Vagina (tissue), 2 donors: ENCODE measurements at regions not wholly inside any gene's neighbourhood (a gene's known extent, or its start where the extent isn't known, plus 50 kb on each side); places are given as distances from the start of the nearest gene placed in this dataset.

ENCODE experiments used
- DNase-seq, 2 donors: peaks; one replicate each; pipeline ENCODE4 v3.0.0-alpha.2; 2017; ENCODE audit errors: extremely low spot score in 2 of 2
- H3K27ac ChIP-seq: fragments of 200-600 bp; sonication (generic); one replicate; pipeline ENCODE4 v1.5.1; 2019
- H3K27me3 ChIP-seq: fragments of 200-600 bp; sonication (generic); one replicate; pipeline ENCODE4 v1.5.1; 2019
- H3K36me3 ChIP-seq, 2 donors: fragments of 200-600 bp; sonication (generic); one replicate each; pipeline ENCODE4 v1.5.1; 2017 to 2019
- H3K4me1 ChIP-seq: fragments of 200-600 bp; sonication (generic); one replicate; pipeline ENCODE4 v1.5.1; 2019
- H3K4me3 ChIP-seq, 2 donors: fragments of 200-600 bp; sonication (generic); 1 replicate in 1 of 2; 2 replicates in 1 of 2; pipeline ENCODE4 v1.5.1; 2016 to 2019
- H3K9me3 ChIP-seq: fragments of 200-600 bp; sonication (generic); one replicate; pipeline ENCODE4 v1.5.1; 2019
- POLR2A ChIP-seq, 2 donors: fragments of 450-650 bp; IDR thresholded peaks; one replicate each; pipeline ENCODE4 v1.6.1; 2017; ENCODE audit warnings: antibody characterized with exemption in 2 of 2, mild to moderate bottlenecking in 2 of 2, moderate library complexity in 2 of 2
- POLR2AphosphoS5 ChIP-seq, 2 donors: sonication (generic); formaldehyde crosslinking; IDR thresholded peaks; one replicate each; pipeline ENCODE4 v1.9.0; 2017; ENCODE audit warnings: antibody characterized with exemption in 2 of 2, mild to moderate bottlenecking in 2 of 2, low read depth in 1 of 2; ENCODE audit not compliant: insufficient read depth in 1 of 2
- intact Hi-C: fragments of 100-400 bp; cut with DNase I; formaldehyde crosslinking; loops from one replicate; pipeline ENCODE4 v1.15.1; 2023
- TF ChIP-seq, protein P1 (sequence below), 3 experiments: fragments of 450-650 bp in 2 of 3; fragments of 200-600 bp in 1 of 3; sonication (generic) in 1 of 3; IDR thresholded peaks; one replicate each; pipeline ENCODE4 v1.5.1; 2017 to 2019; ENCODE audit warnings: antibody characterized with exemption in 3 of 3, mild to moderate bottlenecking in 2 of 3, moderate library complexity in 2 of 3

- intact Hi-C loops = no loop called here
- Histone ChIP-seq H3K9me3 (no peaks in the 10 kb centered on the region), H3K27ac (no peak overlapping the region), H3K4me3 (no peak overlapping the region), H3K36me3 (no peaks in the 10 kb centered on the region), H3K4me1 (no peaks in the 10 kb centered on the region), H3K27me3 (no peaks in the 10 kb centered on the region)
- no peak for DNase-seq
- TF ChIP-seq POLR2AphosphoS5 (IDR thresholded peaks at IDR 0.05; ENCODE audit: insufficient read depth in 1 of 2, low read depth in 1 of 2) (no peak), POLR2A (IDR thresholded peaks at IDR 0.05) (no peak)
- TF ChIP-seq, protein P1, sequence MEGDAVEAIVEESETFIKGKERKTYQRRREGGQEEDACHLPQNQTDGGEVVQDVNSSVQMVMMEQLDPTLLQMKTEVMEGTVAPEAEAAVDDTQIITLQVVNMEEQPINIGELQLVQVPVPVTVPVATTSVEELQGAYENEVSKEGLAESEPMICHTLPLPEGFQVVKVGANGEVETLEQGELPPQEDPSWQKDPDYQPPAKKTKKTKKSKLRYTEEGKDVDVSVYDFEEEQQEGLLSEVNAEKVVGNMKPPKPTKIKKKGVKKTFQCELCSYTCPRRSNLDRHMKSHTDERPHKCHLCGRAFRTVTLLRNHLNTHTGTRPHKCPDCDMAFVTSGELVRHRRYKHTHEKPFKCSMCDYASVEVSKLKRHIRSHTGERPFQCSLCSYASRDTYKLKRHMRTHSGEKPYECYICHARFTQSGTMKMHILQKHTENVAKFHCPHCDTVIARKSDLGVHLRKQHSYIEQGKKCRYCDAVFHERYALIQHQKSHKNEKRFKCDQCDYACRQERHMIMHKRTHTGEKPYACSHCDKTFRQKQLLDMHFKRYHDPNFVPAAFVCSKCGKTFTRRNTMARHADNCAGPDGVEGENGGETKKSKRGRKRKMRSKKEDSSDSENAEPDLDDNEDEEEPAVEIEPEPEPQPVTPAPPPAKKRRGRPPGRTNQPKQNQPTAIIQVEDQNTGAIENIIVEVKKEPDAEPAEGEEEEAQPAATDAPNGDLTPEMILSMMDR (IDR thresholded peaks at IDR 0.05) = no peak
Measured at GRCh38 chr6:62452586-62452985, 166.6 kb upstream of the KHDRBS2 start.

- no peak for TF ChIP-seq POLR2A (IDR thresholded peaks at IDR 0.05)
- TF ChIP-seq, protein P1 (IDR thresholded peaks at IDR 0.05) = no peak
- no peak for TF ChIP-seq POLR2AphosphoS5 (IDR thresholded peaks at IDR 0.05; ENCODE audit: insufficient read depth in 1 of 2, low read depth in 1 of 2)
- Histone ChIP-seq H3K36me3 (no peaks in the 10 kb centered on the region), H3K4me1 (no peaks in the 10 kb centered on the region), H3K27me3 (no peaks in the 10 kb centered on the region), H3K27ac (no peak overlapping the region), H3K9me3 (no peaks in the 10 kb centered on the region), H3K4me3 (no peak overlapping the region)
- no peak for DNase-seq
- intact Hi-C loops = no loop called here
Measured at GRCh38 chr6:62446647-62447316, 160.8 kb upstream of the KHDRBS2 start.

DNA sequence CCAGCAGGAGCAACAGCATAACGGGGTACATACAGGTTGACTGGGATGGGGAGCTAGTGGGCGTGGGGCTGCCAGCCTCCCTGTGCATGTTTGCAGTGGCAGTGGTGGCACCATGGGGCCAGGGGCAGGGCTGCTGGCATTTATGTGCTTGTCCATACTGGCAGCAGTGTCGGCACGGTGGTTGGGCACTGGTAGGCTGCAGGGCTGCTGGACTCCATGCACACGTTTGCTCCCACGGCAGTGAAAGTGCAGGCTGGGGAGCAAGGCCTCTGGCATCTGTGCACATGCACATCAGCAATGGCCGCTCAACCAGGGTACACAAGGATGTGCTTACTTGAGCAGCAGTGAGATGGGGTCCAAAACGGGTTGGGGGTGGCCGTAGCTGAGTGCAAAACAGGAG, 159.5 kb upstream of the KHDRBS2 start:
- Histone ChIP-seq H3K27me3 (no peaks in the 10 kb centered on the region), H3K4me3 (no peak overlapping the region), H3K9me3 (no peaks in the 10 kb centered on the region), H3K4me1 (no peaks in the 10 kb centered on the region), H3K36me3 (no peaks in the 10 kb centered on the region), H3K27ac (no peak overlapping the region)
- TF ChIP-seq POLR2A (IDR thresholded peaks at IDR 0.05) (no peak), POLR2AphosphoS5 (IDR thresholded peaks at IDR 0.05; ENCODE audit: insufficient read depth in 1 of 2, low read depth in 1 of 2) (no peak)
- TF ChIP-seq, protein P1 (IDR thresholded peaks at IDR 0.05) = no peak
- intact Hi-C loops = no loop called here
- DNase-seq = no peak

DNA sequence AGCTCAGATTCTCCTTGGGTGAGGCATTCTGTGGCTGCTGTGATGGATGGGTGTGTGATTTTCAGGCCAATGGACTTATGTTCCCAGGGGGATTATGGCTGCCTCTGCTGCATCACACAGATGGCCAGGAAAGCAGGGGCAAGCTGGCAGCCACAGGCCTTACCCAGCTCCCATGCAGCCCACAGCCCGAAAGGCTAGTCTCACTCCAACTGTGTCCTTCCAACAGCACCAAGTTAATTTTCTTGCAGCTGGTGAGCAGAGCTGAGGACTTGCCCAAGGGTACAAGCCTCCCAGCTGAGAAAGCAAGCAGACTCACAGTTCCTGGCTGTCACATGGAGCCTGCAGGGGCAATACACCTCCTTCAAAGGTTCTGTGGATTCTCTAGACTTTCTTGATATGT, 155.2 kb upstream of the KHDRBS2 start:
- Histone ChIP-seq H3K27me3 (no peaks in the 10 kb centered on the region), H3K9me3 (no peaks in the 10 kb centered on the region), H3K36me3 (no peaks in the 10 kb centered on the region), H3K4me1 (no peaks in the 10 kb centered on the region), H3K27ac (no peak overlapping the region), H3K4me3 (no peak overlapping the region)
- TF ChIP-seq, protein P1 (IDR thresholded peaks at IDR 0.05) = no peak
- TF ChIP-seq POLR2A (IDR thresholded peaks at IDR 0.05) = no peak
- TF ChIP-seq POLR2AphosphoS5 (IDR thresholded peaks at IDR 0.05; ENCODE audit: insufficient read depth in 1 of 2, low read depth in 1 of 2) = no peak
- intact Hi-C loops = no loop called here
- DNase-seq = no peak

GRCh38 chr6:62429781-62430180, 143.8 kb upstream of the KHDRBS2 start:
- Histone ChIP-seq H3K36me3 (no peaks in the 10 kb centered on the region), H3K27ac (no peak overlapping the region), H3K9me3 (no peaks in the 10 kb centered on the region), H3K4me3 (no peak overlapping the region), H3K4me1 (no peaks in the 10 kb centered on the region), H3K27me3 (no peaks in the 10 kb centered on the region)
- TF ChIP-seq POLR2A (IDR thresholded peaks at IDR 0.05) = no peak
- TF ChIP-seq, protein P1 (IDR thresholded peaks at IDR 0.05) = no peak
- TF ChIP-seq POLR2AphosphoS5 (IDR thresholded peaks at IDR 0.05; ENCODE audit: insufficient read depth in 1 of 2, low read depth in 1 of 2) = no peak
- intact Hi-C loops = no loop called here
- DNase-seq = no peak
